NCI-H2107 treated with DMSO at 0.1 percent for 48 hours (cell line): ENCODE measurements at regions not wholly inside any gene's neighbourhood (a gene's known extent, or its start where the extent isn't known, plus 50 kb on each side); places are given as distances from the start of the nearest gene placed in this dataset.

Source experiments
- DNase-seq: peaks from one replicate; lab custom pipeline; 2025; ENCODE audit not compliant: unreplicated experiment; lab: John Stamatoyannopoulos, UW

DNA sequence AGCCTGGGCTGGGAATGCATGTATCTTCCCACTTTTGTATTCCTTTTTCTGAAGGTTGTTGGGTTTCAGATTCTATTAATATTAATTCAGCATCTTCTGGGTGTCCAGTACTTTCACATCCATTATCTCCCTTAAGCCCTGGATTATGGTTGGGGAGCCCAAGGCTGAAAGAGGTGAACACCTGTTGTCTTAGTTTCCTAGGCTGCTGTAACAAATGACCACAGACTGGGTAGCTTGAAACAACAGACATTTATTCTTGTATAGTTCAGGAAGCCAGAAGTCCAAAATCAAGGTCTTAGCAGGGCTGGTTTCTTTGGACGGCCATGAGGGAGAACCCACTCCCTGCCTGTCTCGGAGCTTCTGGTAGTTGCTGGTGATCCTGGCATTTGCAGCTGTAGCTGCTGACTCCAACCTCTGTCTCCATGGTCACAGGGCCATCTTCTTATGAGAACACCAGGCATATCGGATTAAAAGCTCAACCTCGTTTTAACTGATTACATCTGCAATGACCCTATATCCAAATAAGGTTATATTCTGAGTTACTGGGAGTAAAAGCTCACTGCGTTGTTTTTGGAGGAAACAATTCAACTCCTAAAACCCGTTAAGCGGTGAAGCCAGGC, 68.2 kb upstream of the CLMN start:
- no peak for DNase-seq

- no peak for DNase-seq
These were observed 66.9 kb upstream of the CLMN start for GRCh38 chr14:95386536-95387095.

GRCh38 chr14:95385701-95386100, 66.0 kb upstream of the CLMN start:
- DNase-seq: no peak

DNA sequence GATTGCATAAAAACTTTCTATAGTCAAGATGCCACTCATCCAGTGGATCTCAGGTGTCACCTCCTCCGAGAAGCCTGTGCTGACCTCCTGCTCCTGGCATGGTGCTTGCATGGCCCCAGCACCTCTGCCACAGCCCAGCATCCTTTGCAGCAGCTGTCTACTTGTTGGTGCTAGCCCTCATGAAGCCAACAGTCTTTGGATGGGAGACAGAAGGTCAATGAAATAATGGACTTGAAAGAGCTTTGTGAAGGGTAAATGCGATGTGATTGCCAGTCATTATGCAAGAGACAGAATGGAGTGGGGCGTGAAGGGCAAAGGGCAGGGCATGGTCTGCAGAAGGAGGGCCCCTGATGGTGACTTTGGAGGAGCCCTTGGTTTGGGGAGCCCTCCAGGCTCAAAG, 63.0 kb upstream of the CLMN start:
- DNase-seq: no peak

- DNase-seq: no peak
These were observed 62.0 kb upstream of the CLMN start for GRCh38 chr14:95381726-95382125.

DNA sequence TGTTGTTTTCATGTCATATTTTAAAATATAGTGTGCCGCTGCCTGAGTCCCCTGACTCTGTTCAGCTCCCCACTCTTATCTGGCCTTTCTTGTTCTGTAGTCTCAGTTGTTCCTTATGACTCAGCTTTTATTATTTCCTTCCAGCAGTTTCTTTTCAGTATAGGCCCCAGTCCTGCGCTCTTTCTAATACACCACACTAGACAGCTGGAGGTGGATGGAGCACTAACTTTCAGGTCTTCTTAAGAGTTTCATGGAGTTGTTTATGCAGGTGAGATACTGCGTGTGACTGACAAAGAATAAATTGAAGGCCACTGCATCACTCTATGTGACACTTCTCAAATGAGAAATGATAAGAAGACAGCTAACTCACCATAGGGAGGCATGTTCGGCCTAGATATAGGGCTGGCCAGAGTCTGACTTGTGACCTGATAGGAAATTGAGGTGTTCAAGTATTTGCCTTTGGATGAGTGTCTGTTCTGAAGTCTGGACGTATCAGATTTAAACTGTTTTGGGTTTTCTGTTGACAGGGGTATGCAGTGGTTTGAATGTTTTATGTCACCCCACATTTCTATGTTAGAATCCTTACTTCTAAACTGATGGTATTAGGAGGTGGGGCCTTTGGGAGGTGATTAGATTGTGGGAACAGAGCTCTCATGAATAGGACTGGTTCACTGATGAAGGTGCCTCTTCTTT, 60.8 kb upstream of the CLMN start:
- no peak for DNase-seq

DNA sequence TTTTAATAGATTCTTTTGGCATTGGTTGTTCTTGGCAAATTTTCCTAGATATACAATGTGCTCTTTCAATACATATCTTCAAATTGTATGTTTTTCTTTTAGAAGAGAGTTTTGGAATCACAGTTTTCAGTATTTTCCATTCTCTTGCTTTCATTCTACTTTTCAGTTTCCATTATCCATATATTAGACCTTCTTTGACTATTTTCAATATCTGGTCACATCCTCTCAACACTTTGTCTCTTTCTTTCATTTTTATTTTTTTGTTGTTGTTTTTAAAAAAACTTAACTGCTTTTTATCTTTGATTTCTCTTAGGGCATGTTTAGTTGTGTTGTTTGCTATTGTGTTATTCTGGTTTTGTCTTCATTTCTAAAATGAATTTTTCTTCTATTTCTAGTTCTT, 59.9 kb upstream of the CLMN start:
- DNase-seq: no peak

DNA sequence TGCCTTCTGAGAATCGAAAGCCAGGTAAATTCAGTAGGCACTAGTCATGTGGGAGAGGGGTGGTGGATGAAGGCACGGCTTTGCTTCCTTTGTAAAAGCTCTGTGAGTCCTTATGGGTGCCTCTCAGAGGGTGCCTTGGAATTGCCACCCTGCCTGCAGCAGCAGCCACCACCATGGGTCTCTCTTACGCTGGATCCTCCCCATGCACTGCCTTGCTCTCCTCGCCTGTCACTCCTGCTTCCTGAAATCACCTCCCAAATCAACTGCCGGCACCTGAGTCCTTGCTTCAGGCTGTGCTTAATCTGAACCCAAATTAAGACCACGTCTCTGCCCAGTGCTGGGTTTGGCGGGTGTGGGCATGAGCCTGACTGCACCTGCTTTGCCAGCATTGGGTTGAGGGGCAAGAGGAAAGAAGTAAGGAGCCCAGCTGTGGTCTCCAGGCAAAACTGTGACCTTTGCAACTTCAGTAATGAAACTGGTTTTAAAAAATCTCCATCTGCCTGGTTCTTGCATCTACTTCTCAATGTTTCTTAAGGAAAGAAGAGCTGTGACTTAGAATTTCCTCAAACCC, 55.9 kb upstream of the CLMN start:
- DNase-seq: no peak

GRCh38 chr14:95374239-95374997, 54.7 kb upstream of the CLMN start:
- no peak for DNase-seq

- no peak for DNase-seq
These were observed 50.4 kb upstream of the CLMN start for GRCh38 chr14:95370076-95370475.
